Bone marrow (tissue), 2 donors: ENCODE measurements at regions not wholly inside any gene's neighbourhood (a gene's known extent, or its start where the extent isn't known, plus 50 kb on each side); places are given as distances from the start of the nearest gene placed in this dataset.

ENCODE experiments used
- DNase-seq, 2 donors: peaks; one replicate each; lab custom pipeline; 2025; lab: John Stamatoyannopoulos, UW

GRCh38 chr13:55673910-55674309 is 1466.8 kb upstream of the PRR20A start:
- DNase-seq = no peak

- DNase-seq = no peak
Measured at GRCh38 chr13:55682776-55683175, 1457.9 kb upstream of the PRR20A start.

GRCh38 chr13:55705526-55705925 is 1435.2 kb upstream of the PRR20A start:
- DNase-seq = no peak

- no peak for DNase-seq
Measured at GRCh38 chr13:55705971-55706370, 1434.7 kb upstream of the PRR20A start.

- no peak for DNase-seq
Measured at GRCh38 chr13:55714120-55714519, 1426.6 kb upstream of the PRR20A start.

GRCh38 chr13:55727683-55728082 is 1413.0 kb upstream of the PRR20A start:
- no peak for DNase-seq

GRCh38 chr13:55728247-55728646 is 1412.5 kb upstream of the PRR20A start:
- no peak for DNase-seq

GRCh38 chr13:55745828-55746227 is 1394.9 kb upstream of the PRR20A start:
- DNase-seq = no peak

GRCh38 chr13:55761986-55762385 is 1378.7 kb upstream of the PRR20A start:
- no peak for DNase-seq

- no peak for DNase-seq
Measured at GRCh38 chr13:55777612-55778011, 1363.1 kb upstream of the PRR20A start.

GRCh38 chr13:55783841-55784240 is 1356.9 kb upstream of the PRR20A start:
- DNase-seq = no peak

- DNase-seq = no peak
Measured at GRCh38 chr13:55788548-55788947, 1352.2 kb upstream of the PRR20A start.

GRCh38 chr13:55792544-55793193 is 1348.0 kb upstream of the PRR20A start:
- DNase-seq = no peak

- no peak for DNase-seq
Measured at GRCh38 chr13:55815458-55816033, 1325.2 kb upstream of the PRR20A start.

- no peak for DNase-seq
Measured at GRCh38 chr13:55816976-55817601, 1323.6 kb upstream of the PRR20A start.

GRCh38 chr13:55820817-55821216 is 1319.9 kb upstream of the PRR20A start:
- DNase-seq = no peak

GRCh38 chr13:55869648-55870047 is 1271.1 kb upstream of the PRR20A start:
- DNase-seq = no peak

GRCh38 chr13:55887561-55887960 is 1253.2 kb upstream of the PRR20A start:
- no peak for DNase-seq

- DNase-seq = no peak
Measured at GRCh38 chr13:55893540-55893939, 1247.2 kb upstream of the PRR20A start.

GRCh38 chr13:55937180-55937579 is 1203.5 kb upstream of the PRR20A start:
- no peak for DNase-seq

GRCh38 chr13:55948175-55948574 is 1192.5 kb upstream of the PRR20A start:
- DNase-seq = no peak

- DNase-seq = no peak
Measured at GRCh38 chr13:55963934-55964333, 1176.8 kb upstream of the PRR20A start.

- DNase-seq = no peak
Measured at GRCh38 chr13:55967055-55967454, 1173.7 kb upstream of the PRR20A start.

GRCh38 chr13:55977436-55977835 is 1163.3 kb upstream of the PRR20A start:
- DNase-seq = no peak
